ENCODE measurements at regions not wholly inside any gene's neighbourhood (a gene's known extent, or its start where the extent isn't known, plus 50 kb on each side); places are given as distances from the start of the nearest gene placed in this dataset.

GRCh38 chr6:41451515-41452163 lies 94.5 kb upstream of the FOXP4 start:
- no peak for DNase-seq

DNA sequence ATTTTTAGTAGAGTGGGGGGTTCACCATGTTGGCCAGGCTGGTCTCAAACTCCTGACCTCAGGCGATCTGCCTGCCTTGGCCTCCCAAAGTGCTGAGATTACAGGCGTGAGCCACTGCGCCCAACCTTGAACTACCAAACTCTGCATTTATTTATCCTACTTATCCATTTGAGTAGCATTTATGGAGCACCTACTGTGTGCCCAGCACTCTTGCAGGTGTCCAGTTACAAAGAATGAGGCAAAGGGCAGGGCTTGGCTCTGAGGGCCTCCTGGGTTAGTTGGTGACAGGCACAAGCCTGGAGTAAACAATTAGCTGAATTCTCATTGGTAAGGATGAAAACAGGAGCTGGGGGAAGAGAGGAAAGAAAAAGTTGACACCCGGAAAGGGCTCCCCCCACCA lies 93.4 kb upstream of the FOXP4 start:
- DNase-seq: no peak

DNA sequence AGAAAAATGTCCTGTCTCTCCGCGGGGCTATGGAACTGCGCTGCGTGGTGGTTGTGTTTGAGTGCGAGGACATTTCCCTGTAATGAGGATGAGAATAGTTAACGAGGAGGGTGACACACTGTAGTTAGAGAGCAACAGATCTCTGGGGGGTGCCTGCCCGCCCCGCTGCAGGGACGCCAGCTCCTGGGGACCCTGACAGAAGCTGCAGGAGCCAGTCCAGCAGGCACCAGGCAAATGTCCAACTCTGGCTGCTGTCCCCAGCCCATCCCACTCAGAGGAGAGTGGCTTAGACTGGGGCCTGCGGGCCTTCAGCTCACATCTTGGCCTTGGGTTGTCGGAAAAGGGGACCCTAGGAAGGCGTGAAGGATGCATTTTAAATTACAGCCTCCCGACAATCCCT lies 92.9 kb upstream of the FOXP4 start:
- no peak for DNase-seq

DNA sequence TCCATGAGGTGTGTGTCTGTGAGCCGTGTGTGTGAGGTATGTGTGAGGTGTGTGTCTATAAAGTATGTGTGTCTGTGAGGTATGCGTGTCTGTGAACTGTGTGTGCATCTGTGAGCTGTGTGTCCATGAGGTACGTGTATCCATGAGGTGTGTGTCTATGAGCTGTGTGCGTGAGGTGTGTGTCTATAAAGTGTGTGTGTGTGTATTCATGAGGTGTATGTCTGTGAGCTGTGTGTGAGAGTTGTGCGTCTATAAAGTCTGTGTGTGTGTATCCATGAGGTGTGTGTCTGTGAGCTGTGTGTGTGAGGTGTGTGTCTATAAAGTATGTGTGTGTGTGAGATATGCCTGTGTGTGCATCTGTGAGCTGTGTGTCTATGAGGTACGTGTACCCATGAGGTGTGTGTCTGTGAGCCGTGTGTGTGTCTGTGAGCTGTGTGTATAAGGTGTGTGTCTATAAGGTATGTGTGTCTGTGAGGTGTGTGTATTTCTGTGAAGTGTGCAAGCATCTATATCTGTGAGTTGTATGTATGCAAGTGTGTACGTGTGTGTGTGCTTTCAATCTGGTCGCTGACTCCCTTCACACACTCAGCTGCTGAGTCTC lies 91.9 kb upstream of the FOXP4 start:
- no peak for DNase-seq

- DNase-seq: no peak
Measured at GRCh38 chr6:41455410-41455809, 90.8 kb upstream of the FOXP4 start.

DNA sequence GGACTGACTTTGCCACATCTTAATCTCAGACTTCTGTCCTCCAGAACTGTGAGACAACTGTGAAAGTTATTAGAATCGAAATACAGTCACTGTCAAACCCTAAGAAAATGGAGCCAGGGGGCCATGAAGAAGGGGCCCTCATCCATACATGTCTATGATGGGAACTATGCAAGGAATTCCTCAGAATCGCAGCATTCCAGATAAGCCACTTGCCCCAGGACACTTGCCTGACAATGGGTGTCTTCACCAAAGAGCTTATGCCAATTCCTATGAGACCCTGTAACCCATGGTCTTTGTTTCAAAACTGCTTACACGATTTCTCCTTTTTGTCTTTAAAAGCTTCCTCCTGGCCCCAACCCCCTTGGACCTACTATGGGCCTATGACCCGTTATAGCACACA lies 90.4 kb upstream of the FOXP4 start:
- DNase-seq: no peak

DNA sequence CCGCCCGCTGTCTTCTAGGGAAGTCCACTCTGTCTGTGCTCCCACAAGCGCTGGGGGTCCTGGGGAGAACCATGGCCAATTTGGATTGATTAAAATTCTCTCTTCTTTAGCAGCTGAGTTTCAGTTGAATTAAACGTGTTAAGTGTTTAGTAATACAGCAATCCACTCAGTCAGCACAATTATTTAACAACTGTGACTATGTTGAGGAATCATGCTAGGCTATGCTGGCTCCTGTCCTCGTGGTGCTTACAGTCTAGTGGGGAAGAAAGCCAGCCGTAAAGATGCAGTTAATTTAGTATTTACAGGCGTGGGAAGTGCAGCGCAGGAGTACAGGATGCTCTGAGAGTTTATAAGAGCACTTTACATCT lies 88.9 kb upstream of the FOXP4 start:
- DNase-seq: no peak

- no peak for DNase-seq
Measured at GRCh38 chr6:41459738-41460137, 86.4 kb upstream of the FOXP4 start.

GRCh38 chr6:41460742-41461336 lies 85.3 kb upstream of the FOXP4 start:
- no peak for DNase-seq

GRCh38 chr6:41462033-41462432 lies 84.1 kb upstream of the FOXP4 start:
- DNase-seq: no peak

DNA sequence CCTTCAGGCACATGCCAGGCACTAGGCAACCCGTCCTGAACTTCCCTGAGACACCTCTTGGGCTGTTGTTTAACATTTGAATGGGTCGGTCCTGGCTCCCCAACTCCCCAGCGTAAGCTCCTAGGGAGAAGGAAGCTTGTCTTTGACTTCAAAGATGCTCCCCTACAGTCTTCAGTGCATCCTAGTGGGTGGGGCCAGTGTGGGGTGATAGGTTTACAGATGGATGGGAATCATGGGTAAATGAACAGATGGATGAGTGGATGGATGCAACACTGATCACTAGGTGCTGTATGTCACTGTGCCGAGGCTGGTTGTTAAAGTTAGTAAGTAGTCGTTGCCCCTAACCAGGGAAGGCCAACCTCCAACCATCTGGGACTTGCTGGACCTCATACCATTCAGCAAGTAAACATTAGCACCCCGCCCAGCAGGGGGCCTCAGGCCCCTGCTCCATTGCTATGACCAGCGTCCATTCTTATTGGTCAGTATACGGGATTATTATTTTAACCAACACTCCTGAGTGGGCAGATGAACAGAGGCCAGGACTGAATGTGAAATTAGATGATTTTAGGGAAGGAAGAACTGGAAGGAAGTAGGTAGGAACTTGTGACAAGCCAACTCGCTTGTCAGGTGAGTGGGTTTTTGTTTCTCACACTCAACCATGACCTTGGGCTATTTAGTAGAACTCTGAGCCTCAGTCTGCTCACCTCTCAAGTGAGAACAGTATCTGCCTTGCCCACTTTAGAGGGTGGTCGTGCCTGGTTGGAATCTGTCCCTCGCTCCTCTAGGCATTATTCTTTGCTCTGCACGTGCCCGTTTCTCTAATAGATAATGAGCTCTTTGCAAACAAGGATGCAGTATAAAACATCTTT lies 82.9 kb upstream of the FOXP4 start:
- DNase-seq: peak; percentile 50

DNA sequence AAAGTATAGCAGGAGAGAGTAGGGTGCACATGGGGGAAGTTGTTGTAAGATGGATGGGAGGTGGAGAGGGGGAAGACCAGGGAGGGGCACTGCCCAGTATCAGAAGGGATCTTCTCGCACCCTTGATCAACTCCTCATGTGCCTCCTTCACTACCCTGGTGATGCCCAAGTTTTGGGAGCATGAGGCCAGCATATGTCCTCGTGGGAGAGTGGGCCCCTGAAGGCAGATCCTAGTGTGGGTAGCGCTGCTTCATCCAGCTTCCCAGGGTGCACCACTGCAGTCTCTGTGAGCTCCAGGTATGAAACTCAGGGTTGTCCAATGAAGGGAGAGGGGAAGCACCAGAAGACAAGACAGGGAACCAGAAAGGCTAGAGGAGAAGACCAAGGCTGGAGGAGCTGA lies 82.2 kb upstream of the FOXP4 start:
- DNase-seq: no peak

DNA sequence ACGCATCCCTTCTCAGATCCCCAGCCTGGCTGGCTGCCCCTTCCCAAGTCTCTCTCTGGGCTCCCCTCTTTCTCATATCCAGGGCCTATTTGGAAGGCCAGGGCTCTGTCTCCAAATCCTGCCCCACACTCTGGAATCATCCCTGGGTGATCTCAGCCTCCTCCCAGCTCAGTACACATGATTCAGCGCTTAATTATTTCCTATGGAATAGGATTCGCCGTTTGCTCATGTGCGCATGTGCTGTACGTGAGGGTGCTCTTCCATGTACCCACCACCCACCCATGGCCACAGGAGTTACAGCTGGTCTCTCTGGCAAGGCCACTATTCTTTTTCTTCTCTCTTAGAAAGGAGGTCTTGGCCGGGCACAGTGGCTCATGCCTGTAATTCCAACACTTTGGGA lies 81.7 kb upstream of the FOXP4 start:
- DNase-seq: peak; percentile 36

DNA sequence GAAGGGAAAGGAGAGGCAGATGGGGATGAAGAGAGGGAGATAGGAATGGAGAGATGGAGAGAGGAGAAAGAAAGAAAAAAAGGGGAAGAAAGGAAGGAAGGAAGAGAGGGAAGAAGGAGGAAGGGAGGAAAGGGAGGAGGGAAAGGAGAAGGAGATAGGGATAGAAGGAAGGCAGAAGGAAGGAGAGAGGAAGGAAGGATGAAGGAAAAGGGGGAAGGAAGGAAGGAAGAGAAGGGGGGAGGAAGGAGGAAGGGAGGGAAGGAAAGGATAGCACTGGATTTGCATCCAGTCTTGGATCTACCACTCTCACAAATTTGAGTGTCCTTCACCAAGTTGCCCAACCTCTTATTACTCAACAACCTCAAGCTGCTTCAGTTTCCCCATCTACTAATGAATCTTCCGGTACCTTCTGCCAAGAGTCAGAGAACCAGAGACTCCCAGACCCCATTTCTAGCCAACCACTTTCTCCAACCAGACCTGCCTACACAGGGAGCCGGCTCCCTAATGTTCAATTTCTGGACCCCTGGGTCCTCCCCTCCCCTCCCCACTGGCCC lies 79.7 kb upstream of the FOXP4 start:
- DNase-seq: no peak

- DNase-seq: no peak
Measured at GRCh38 chr6:41467061-41467460, 79.1 kb upstream of the FOXP4 start.

DNA sequence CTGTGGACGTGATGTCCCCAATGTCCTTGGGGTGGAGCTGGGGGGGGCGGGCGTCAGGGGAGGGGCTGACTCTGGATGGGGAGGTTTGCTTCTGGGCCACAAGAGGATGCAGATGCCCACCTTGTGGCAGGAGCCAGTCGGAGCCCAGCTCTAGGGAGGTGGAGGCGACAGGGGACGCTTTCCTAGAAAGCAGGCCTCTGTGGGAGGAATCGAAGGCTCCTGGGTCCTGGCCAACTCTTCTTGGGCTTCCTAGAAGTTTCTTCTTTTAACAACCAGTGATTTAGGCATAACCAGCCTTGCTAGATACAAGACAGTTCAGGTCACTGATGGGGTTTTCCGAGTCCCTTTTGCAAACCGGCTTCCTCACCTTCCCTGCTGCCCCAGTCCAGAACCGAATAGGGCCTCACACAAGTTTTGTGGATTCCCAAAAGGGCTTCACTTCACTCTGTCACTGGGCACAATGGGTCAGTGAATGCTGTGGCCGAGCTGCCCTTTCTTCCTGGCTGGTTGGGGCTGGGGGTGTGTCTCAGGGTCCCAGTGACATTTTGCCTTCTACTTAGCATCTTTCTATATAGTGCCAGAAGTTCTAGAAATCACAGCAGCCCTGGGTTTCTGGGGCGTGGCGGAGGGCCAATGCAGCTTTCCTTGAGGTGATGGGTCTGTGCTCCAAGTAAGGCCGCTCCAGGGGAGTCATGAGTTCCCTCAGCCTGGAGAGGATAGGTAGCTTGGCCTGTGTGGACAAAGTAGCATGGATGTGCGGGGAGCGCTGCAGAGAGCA lies 78.4 kb upstream of the FOXP4 start:
- no peak for DNase-seq

GRCh38 chr6:41469156-41470028 lies 76.8 kb upstream of the FOXP4 start:
- no peak for DNase-seq

DNA sequence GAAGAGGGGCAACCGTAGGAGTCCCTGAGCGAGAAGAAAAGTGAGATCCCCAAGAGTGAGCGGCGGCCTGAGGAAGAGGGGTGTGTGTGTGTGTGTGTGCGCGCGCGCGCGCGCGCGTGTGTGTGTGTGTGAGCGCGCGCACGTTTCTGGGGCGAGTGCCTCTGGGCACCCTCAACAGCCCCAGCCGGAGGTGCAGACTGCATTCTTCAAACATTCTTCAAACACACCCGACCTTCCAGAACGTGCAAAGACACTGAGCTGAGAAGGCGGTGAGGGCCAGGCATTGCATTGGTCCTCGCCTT lies 76.2 kb upstream of the FOXP4 start:
- DNase-seq: no peak

GRCh38 chr6:41470331-41471063 lies 75.7 kb upstream of the FOXP4 start:
- DNase-seq: no peak

DNA sequence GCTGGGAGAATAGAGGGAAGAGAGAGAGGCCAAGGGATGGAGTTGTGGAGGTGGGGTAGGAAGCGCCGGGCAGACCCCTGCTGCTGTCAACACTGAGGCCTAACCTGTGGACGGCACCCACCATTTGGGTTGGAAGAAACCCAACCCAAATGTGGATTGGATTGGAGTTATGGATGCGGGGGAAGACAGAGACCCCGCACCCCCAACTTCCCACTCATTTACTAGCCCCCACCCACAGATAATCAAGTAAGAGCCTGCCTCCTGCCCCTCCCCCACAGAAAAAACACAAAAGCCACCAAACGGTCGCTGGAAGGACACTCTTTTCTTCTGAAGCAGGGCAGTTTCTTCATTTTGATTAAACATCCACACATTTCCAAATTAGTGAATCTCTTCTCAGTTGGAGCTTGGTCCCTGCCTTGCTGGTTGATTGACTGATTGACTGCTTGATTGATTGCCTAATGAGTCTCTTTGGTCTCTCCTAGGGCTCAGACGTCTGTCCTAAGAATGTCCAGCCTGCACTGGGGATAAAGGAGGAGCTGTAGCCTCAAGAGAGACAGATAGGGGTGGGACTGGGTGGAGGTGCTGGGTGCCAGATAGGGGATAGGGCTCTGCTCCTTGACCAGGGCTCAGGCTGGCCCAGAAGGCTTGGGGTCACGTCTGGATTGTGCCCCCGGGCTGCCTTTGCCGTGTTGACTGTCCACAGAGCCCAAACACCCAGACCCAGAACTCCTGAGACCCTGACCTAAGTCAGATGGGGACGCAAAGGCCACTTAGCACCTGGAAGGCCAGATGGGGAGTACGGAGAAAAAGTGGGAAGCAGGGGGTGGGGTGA lies 74.9 kb upstream of the FOXP4 start:
- no peak for DNase-seq

All from HCEC 1CT (cell line).